SH-SY5Y (cell line): ENCODE measurements at regions not wholly inside any gene's neighbourhood (a gene's known extent, or its start where the extent isn't known, plus 50 kb on each side); places are given as distances from the start of the nearest gene placed in this dataset.

Experiments
- GATA2 ChIP-seq: IDR thresholded peaks from 2 replicates; pipeline ENCODE4 v1.6.1; 2011; ENCODE audit warnings: mild to moderate bottlenecking, low read depth, low read length
- GATA3 ChIP-seq: IDR thresholded peaks from 2 replicates; pipeline ENCODE4 v1.6.1; 2011; ENCODE audit warnings: low read depth, mild to moderate bottlenecking, low read length, moderate library complexity

- no peak for TF ChIP-seq GATA2
- TF ChIP-seq GATA3 = no peak
Measured at GRCh38 chr3:177752831-177753230, 555.5 kb upstream of the TBL1XR1 start.

GRCh38 chr3:177753451-177754155 lies 556.3 kb upstream of the TBL1XR1 start:
- TF ChIP-seq GATA3 (no peak), GATA2 (no peak)

- no peak for TF ChIP-seq GATA2
- no peak for TF ChIP-seq GATA3
Measured at GRCh38 chr3:177754508-177754921, 557.2 kb upstream of the TBL1XR1 start.

GRCh38 chr3:177758126-177758525 lies 560.8 kb upstream of the TBL1XR1 start:
- no peak for TF ChIP-seq GATA2
- TF ChIP-seq GATA3 = no peak

GRCh38 chr3:177760803-177761202 lies 563.5 kb upstream of the TBL1XR1 start:
- TF ChIP-seq GATA2 = no peak
- no peak for TF ChIP-seq GATA3

GRCh38 chr3:177764377-177764912 lies 567.2 kb upstream of the TBL1XR1 start:
- TF ChIP-seq GATA3 = no peak
- no peak for TF ChIP-seq GATA2

GRCh38 chr3:177764933-177765332 lies 567.7 kb upstream of the TBL1XR1 start:
- TF ChIP-seq GATA2 (no peak), GATA3 (no peak)

GRCh38 chr3:177770383-177771230 lies 573.3 kb upstream of the TBL1XR1 start:
- TF ChIP-seq GATA3 (no peak), GATA2 (no peak)

- no peak for TF ChIP-seq GATA2
Measured at GRCh38 chr3:177771780-177772179, 574.5 kb upstream of the TBL1XR1 start.

- TF ChIP-seq GATA3 (no peak), GATA2 (no peak)
Measured at GRCh38 chr3:177772908-177773557, 575.8 kb upstream of the TBL1XR1 start.

GRCh38 chr3:177773717-177774116 lies 576.4 kb upstream of the TBL1XR1 start:
- TF ChIP-seq GATA3 = no peak
- no peak for TF ChIP-seq GATA2

- TF ChIP-seq GATA2 (no peak), GATA3 (no peak)
Measured at GRCh38 chr3:177776661-177777101, 579.4 kb upstream of the TBL1XR1 start.

GRCh38 chr3:177777699-177778098 lies 580.4 kb upstream of the TBL1XR1 start:
- TF ChIP-seq GATA2 (no peak), GATA3 (no peak)

GRCh38 chr3:177778633-177779032 lies 581.4 kb upstream of the TBL1XR1 start:
- TF ChIP-seq GATA2 (no peak), GATA3 (no peak)

- no peak for TF ChIP-seq GATA2
Measured at GRCh38 chr3:177781686-177782161, 584.4 kb upstream of the TBL1XR1 start.
